Ammon's horn (tissue), 1 donor: ENCODE measurements at regions not wholly inside any gene's neighbourhood (a gene's known extent, or its start where the extent isn't known, plus 50 kb on each side); places are given as distances from the start of the nearest gene placed in this dataset.

Source experiments
- DNase-seq: peaks from one replicate; pipeline ENCODE4 v3.0.0-alpha.2; 2016; ENCODE audit warnings: low spot score

GRCh38 chr10:105358911-105359310, 717.8 kb downstream of the SORCS3 start:
- DNase-seq: no peak

GRCh38 chr10:105356626-105357025, 715.5 kb downstream of the SORCS3 start:
- DNase-seq: peak; percentile 45

- DNase-seq: no peak
Measured at GRCh38 chr10:105354010-105354409, 712.9 kb downstream of the SORCS3 start.

- DNase-seq: no peak
Measured at GRCh38 chr10:105352827-105353226, 711.7 kb downstream of the SORCS3 start.

- no peak for DNase-seq
Measured at GRCh38 chr10:105352281-105352680, 711.2 kb downstream of the SORCS3 start.

GRCh38 chr10:105351187-105351586, 710.1 kb downstream of the SORCS3 start:
- no peak for DNase-seq

GRCh38 chr10:105347487-105347886, 706.4 kb downstream of the SORCS3 start:
- no peak for DNase-seq

GRCh38 chr10:105342606-105343005, 701.5 kb downstream of the SORCS3 start:
- DNase-seq: no peak

- DNase-seq: no peak
Measured at GRCh38 chr10:105339669-105340068, 698.6 kb downstream of the SORCS3 start.

GRCh38 chr10:105328503-105329133, 687.5 kb downstream of the SORCS3 start:
- no peak for DNase-seq
